Dermis microvascular lymphatic vessel endothelial cell (primary cell): ENCODE measurements at regions not wholly inside any gene's neighbourhood (a gene's known extent, or its start where the extent isn't known, plus 50 kb on each side); places are given as distances from the start of the nearest gene placed in this dataset.
A peak's percentile ranks its signal among the peaks of the same experiment; 100 is the strongest.

ENCODE experiments used
- DNase-seq, 2 donors: peaks; one replicate each; pipeline versions ENCODE4 v3.0.0 to v3.0.0-alpha.2; 2010; ENCODE audit warnings: low read depth in 2 of 2

GRCh38 chr6:155614606-155615005 is 159.0 kb upstream of the NOX3 start:
- DNase-seq, result no peak

- no peak for DNase-seq
Observed at GRCh38 chr6:155611742-155612141, 156.1 kb upstream of the NOX3 start.

GRCh38 chr6:155604991-155605390 is 149.4 kb upstream of the NOX3 start:
- no peak for DNase-seq

GRCh38 chr6:155599561-155599960 is 143.9 kb upstream of the NOX3 start:
- no peak for DNase-seq

GRCh38 chr6:155599160-155599559 is 143.5 kb upstream of the NOX3 start:
- DNase-seq, result no peak

GRCh38 chr6:155595284-155595683 is 139.6 kb upstream of the NOX3 start:
- DNase-seq, result no peak

- DNase-seq, result no peak
Observed at GRCh38 chr6:155591741-155592140, 136.1 kb upstream of the NOX3 start.

GRCh38 chr6:155589190-155589589 is 133.6 kb upstream of the NOX3 start:
- no peak for DNase-seq

GRCh38 chr6:155587817-155588216 is 132.2 kb upstream of the NOX3 start:
- no peak for DNase-seq

- DNase-seq, result no peak
Observed at GRCh38 chr6:155586090-155586489, 130.5 kb upstream of the NOX3 start.

GRCh38 chr6:155584006-155584405 is 128.4 kb upstream of the NOX3 start:
- DNase-seq, result no peak

GRCh38 chr6:155582016-155582991 is 126.7 kb upstream of the NOX3 start:
- no peak for DNase-seq

- no peak for DNase-seq
Observed at GRCh38 chr6:155580904-155581303, 125.3 kb upstream of the NOX3 start.

- no peak for DNase-seq
Observed at GRCh38 chr6:155578251-155578650, 122.6 kb upstream of the NOX3 start.

- DNase-seq, result no peak
Observed at GRCh38 chr6:155561966-155562364, 106.3 kb upstream of the NOX3 start.

GRCh38 chr6:155561257-155561965 is 105.8 kb upstream of the NOX3 start:
- DNase-seq, result no peak

GRCh38 chr6:155549928-155550327 is 94.3 kb upstream of the NOX3 start:
- DNase-seq, result no peak

- DNase-seq, result no peak
Observed at GRCh38 chr6:155549028-155549798, 93.6 kb upstream of the NOX3 start.

- no peak for DNase-seq
Observed at GRCh38 chr6:155548576-155548975, 92.9 kb upstream of the NOX3 start.

- DNase-seq, result no peak
Observed at GRCh38 chr6:155544677-155545076, 89.0 kb upstream of the NOX3 start.

GRCh38 chr6:155543166-155543847 is 87.7 kb upstream of the NOX3 start:
- DNase-seq, result peak in 1 of 2 donors; percentile 17
